OCI-LY3 (cell line): ENCODE measurements at regions not wholly inside any gene's neighbourhood (a gene's known extent, or its start where the extent isn't known, plus 50 kb on each side); places are given as distances from the start of the nearest gene placed in this dataset.
"Not testable (repeated sequence)": the region's sequence is repeated elsewhere in the genome, so short reads cannot be mapped to it uniquely, and the experiment has no call there.

Experiments used
- H2AFZ ChIP-seq: fragments of 200-600, 300-600 bp; shearing (Covaris generic); 2 replicates; pipeline ENCODE4 v1.6.0; 2014; ENCODE audit warnings: antibody characterized with exemption, low read depth, low read length
- H3K27ac ChIP-seq: fragments of 200-600, 300-600 bp; sonication (generic); 2 replicates; pipeline ENCODE4 v1.5.1; 2014; ENCODE audit warnings: mild to moderate bottlenecking, low read length, moderate library complexity, mixed read lengths
- H3K27me3 ChIP-seq: fragments of 200-600, 300-600 bp; sonication (generic); 2 replicates; pipeline ENCODE4 v1.6.1; 2014; ENCODE audit warnings: low read depth, low read length, mixed read lengths
- H3K36me3 ChIP-seq: fragments of 200-600, 300-600 bp; sonication (generic); replicated peaks from 2 replicates; pipeline ENCODE3; 2014; ENCODE audit warnings: low read depth, low read length, mixed read lengths
- H3K4me1 ChIP-seq: fragments of 300-600, 200-600 bp; sonication (generic); 2 replicates; pipeline ENCODE4 v1.6.1; 2014; ENCODE audit warnings: low read length, mixed read lengths
- H3K4me2 ChIP-seq: fragments of 200-600, 300-600 bp; sonication (generic); 2 replicates; pipeline ENCODE4 v1.6.1; 2014; ENCODE audit warnings: low read length, mixed read lengths
- H3K4me3 ChIP-seq: fragments of 300-600, 200-600 bp; sonication (generic); 2 replicates; pipeline ENCODE4 v1.5.1; 2014; ENCODE audit warnings: antibody characterized with exemption, mild to moderate bottlenecking, low read length, moderate library complexity
- H3K79me2 ChIP-seq: fragments of 300-600, 200-600 bp; shearing (Covaris generic); 2 replicates; pipeline ENCODE4 v1.6.1; 2014; ENCODE audit warnings: mild to moderate bottlenecking, low read length, mixed read lengths
- H3K9ac ChIP-seq: fragments of 300-600, 200-600 bp; shearing (Covaris generic); 2 replicates; pipeline ENCODE4 v1.6.0; 2014; ENCODE audit warnings: mild to moderate bottlenecking, low read length, moderate library complexity
- H3K9me3 ChIP-seq: fragments of 200-600, 300-600 bp; shearing (Covaris generic); 2 replicates; pipeline ENCODE4 v1.6.1; 2014; ENCODE audit warnings: low read length, mixed read lengths; ENCODE audit not compliant: insufficient read depth
- H4K20me1 ChIP-seq: fragments of 200-600, 300-600 bp; sonication (generic); 2 replicates; pipeline ENCODE4 v1.6.1; 2016; ENCODE audit warnings: low read length, mixed read lengths; ENCODE audit not compliant: insufficient read depth
- EZH2phosphoT487 ChIP-seq: fragments of 200-600 bp; shearing (Covaris generic); IDR thresholded peaks from 2 replicates; pipeline ENCODE4 v1.6.1; 2018; ENCODE audit warnings: antibody characterized with exemption, mixed run types, low read depth
- TF ChIP-seq, protein P1 (sequence below): fragments of 200-600, 300-600 bp; sonication (generic); IDR thresholded peaks from 2 replicates; pipeline ENCODE4 v1.5.1; 2014; ENCODE audit warnings: antibody characterized with exemption, low read length, low read depth

DNA sequence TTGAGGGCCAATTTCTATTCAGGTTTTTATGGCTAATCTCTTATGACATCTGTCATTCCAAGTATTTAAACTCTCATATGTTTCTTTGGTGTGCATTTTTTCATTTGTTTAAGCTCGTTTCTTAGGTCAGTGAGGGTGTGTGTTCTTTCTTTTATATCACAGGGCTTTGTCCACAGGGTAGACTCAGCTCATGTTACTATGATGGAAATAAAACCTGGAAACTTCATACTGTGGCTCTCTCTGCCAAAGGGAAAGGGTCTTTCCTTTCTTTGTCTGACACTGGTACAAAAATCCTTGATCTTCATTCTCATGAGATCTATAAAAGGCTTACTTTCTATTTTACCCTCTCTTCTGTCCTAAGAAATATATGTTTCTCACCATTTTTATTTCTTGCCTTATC lies 129.6 kb upstream of the SP8 start:
- no peak for TF ChIP-seq EZH2phosphoT487
- TF ChIP-seq, protein P1, sequence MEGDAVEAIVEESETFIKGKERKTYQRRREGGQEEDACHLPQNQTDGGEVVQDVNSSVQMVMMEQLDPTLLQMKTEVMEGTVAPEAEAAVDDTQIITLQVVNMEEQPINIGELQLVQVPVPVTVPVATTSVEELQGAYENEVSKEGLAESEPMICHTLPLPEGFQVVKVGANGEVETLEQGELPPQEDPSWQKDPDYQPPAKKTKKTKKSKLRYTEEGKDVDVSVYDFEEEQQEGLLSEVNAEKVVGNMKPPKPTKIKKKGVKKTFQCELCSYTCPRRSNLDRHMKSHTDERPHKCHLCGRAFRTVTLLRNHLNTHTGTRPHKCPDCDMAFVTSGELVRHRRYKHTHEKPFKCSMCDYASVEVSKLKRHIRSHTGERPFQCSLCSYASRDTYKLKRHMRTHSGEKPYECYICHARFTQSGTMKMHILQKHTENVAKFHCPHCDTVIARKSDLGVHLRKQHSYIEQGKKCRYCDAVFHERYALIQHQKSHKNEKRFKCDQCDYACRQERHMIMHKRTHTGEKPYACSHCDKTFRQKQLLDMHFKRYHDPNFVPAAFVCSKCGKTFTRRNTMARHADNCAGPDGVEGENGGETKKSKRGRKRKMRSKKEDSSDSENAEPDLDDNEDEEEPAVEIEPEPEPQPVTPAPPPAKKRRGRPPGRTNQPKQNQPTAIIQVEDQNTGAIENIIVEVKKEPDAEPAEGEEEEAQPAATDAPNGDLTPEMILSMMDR, result no peak
- H4K20me1 ChIP-seq, result no peaks in the 10 kb centered on the region
- H2AFZ ChIP-seq, result no peak overlapping the region
- H3K27me3 ChIP-seq, result no peaks in the 10 kb centered on the region
- no peaks in the 10 kb centered on the region for H3K36me3 ChIP-seq
- no peak overlapping the region for H3K27ac ChIP-seq
- no peaks in the 10 kb centered on the region for H3K79me2 ChIP-seq
- H3K4me1 ChIP-seq, result peaks cover 23% of the 10 kb centered on the region
- H3K9me3 ChIP-seq, result no peaks in the 10 kb centered on the region
- no peak overlapping the region for H3K4me3 ChIP-seq
- no peak overlapping the region for H3K9ac ChIP-seq
- H3K4me2 ChIP-seq, result no peak overlapping the region

DNA sequence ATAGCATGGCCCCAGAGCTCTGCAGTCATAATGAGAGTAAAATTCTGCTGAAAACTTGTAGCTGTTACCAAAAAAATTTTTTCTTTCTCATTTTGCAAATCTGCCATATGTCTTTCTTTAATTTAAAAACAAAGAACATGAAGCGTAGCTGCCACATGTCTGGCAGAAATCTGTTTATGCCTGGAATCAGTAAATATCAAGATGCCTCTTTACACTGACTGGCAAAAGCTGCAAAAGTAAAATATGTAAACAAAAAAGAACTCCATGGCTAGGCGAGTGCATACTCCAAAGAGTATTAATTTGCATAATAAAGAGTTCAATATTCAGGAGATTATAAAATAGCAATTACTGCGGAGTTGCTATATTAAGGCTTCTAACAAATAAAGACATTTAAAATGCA lies 130.9 kb upstream of the SP8 start:
- Histone ChIP-seq H3K36me3 (no peaks in the 10 kb centered on the region), H3K27me3 (no peaks in the 10 kb centered on the region), H3K4me2 (peak overlapping the region; percentile 17; the same call in 1 of the 2 replicates), H3K27ac (no peak overlapping the region), H3K4me3 (no peak overlapping the region), H4K20me1 (no peaks in the 10 kb centered on the region), H3K4me1 (peaks cover 23% of the 10 kb centered on the region), H3K9me3 (no peaks in the 10 kb centered on the region), H3K79me2 (no peaks in the 10 kb centered on the region), H2AFZ (no peak overlapping the region), H3K9ac (no peak overlapping the region)
- TF ChIP-seq, protein P1, result no peak
- no peak for TF ChIP-seq EZH2phosphoT487

- no peaks in the 10 kb centered on the region for H3K9me3 ChIP-seq
- H3K79me2 ChIP-seq, result no peaks in the 10 kb centered on the region
- peak overlapping the region; percentile 17; the same call in 1 of the 2 replicates for H3K4me2 ChIP-seq
- no peak overlapping the region for H3K9ac ChIP-seq
- TF ChIP-seq, protein P1, result no peak
- TF ChIP-seq EZH2phosphoT487, result no peak
- no peak overlapping the region for H3K27ac ChIP-seq
- H3K27me3 ChIP-seq, result no peaks in the 10 kb centered on the region
- no peak overlapping the region; the same call in 1 of the 2 replicates for H3K4me3 ChIP-seq
- H3K4me1 ChIP-seq, result peaks cover 23% of the 10 kb centered on the region
- H3K36me3 ChIP-seq, result no peaks in the 10 kb centered on the region
- H2AFZ ChIP-seq, result no peak overlapping the region
- no peaks in the 10 kb centered on the region for H4K20me1 ChIP-seq
These were observed 131.5 kb upstream of the SP8 start for GRCh38 chr7:20918156-20918555.

DNA sequence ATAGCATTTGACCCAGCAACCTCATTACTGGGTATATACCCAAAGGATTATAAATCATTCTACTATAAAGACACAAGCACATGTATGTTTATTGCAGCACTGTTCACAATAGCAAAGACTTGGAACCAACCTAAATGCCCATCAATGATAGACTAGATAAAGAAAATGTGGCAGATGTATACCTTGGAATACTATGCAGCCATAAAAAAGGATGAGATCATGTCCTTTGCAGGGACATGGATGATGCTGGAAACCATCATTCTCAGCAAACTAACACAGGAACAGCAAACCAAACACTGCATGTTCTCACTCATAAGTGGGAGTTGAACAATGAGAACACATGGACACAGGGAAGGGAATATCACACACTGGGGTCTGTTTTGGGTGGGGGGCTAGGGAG lies 140.5 kb upstream of the SP8 start:
- not testable (repeated sequence) for H3K4me2 ChIP-seq, H3K4me1 ChIP-seq, H3K27me3 ChIP-seq

DNA sequence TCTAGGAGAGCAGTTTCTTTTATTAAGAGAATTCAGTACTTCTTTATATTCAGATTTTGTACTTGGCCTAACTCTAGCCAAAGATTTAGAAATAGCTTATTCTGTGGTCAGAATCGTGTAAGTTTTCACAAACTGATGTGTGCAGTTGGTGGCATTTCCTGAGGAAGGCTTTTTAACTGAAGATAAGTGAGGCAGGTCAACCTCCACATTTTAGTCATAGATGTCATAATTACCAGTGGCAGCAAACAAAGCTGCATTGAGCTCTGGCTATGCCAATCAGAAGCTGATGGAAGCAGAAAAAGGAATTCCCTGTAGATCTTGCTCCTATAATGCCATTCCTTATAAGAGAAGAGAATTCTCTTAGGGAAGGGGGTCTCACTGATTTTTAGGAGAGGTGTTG lies 141.3 kb upstream of the SP8 start:
- TF ChIP-seq, protein P1, result no peak
- TF ChIP-seq EZH2phosphoT487, result no peak
- H4K20me1 ChIP-seq, result no peaks in the 10 kb centered on the region

More for the DNA sequence above, 140.5 kb upstream of the SP8 start:
- not testable (repeated sequence) for H3K4me3 ChIP-seq, H4K20me1 ChIP-seq, H3K27ac ChIP-seq, H2AFZ ChIP-seq, H3K9ac ChIP-seq, H3K36me3 ChIP-seq, H3K9me3 ChIP-seq, H3K79me2 ChIP-seq

More for the DNA sequence above, 141.3 kb upstream of the SP8 start:
- H3K79me2 ChIP-seq, result no peaks in the 10 kb centered on the region
- H3K9me3 ChIP-seq, result no peaks in the 10 kb centered on the region
- H2AFZ ChIP-seq, result no peak overlapping the region
- no peak overlapping the region for H3K4me2 ChIP-seq
- H3K4me3 ChIP-seq, result no peak overlapping the region
- no peaks in the 10 kb centered on the region for H3K4me1 ChIP-seq
- no peak overlapping the region for H3K27ac ChIP-seq
- no peaks in the 10 kb centered on the region for H3K36me3 ChIP-seq
- H3K9ac ChIP-seq, result no peak overlapping the region
- H3K27me3 ChIP-seq, result no peaks in the 10 kb centered on the region
